Activated CD4-positive, alpha-beta T cell treated with anti-CD3 and anti-CD28 coated beads for 1 hour (primary cell): ENCODE measurements at regions not wholly inside any gene's neighbourhood (a gene's known extent, or its start where the extent isn't known, plus 50 kb on each side); places are given as distances from the start of the nearest gene placed in this dataset.

Experiments
- DNase-seq: peaks from one replicate; pipeline ENCODE4 v3.0.0-alpha.2; 2020

GRCh38 chr1:14468751-14469150, 129.7 kb upstream of the KAZN start:
- no peak for DNase-seq

GRCh38 chr1:14470802-14471201, 127.7 kb upstream of the KAZN start:
- DNase-seq: no peak

GRCh38 chr1:14474856-14475255, 123.6 kb upstream of the KAZN start:
- DNase-seq: no peak

GRCh38 chr1:14476170-14476955, 122.1 kb upstream of the KAZN start:
- no peak for DNase-seq

GRCh38 chr1:14478120-14478519, 120.4 kb upstream of the KAZN start:
- DNase-seq: no peak

GRCh38 chr1:14479865-14480264, 118.6 kb upstream of the KAZN start:
- no peak for DNase-seq

- DNase-seq: no peak
Measured at GRCh38 chr1:14482784-14483450, 115.6 kb upstream of the KAZN start.

- DNase-seq: no peak
Measured at GRCh38 chr1:14485285-14485684, 113.2 kb upstream of the KAZN start.

- no peak for DNase-seq
Measured at GRCh38 chr1:14486401-14487201, 111.9 kb upstream of the KAZN start.

- DNase-seq: no peak
Measured at GRCh38 chr1:14487671-14488070, 110.8 kb upstream of the KAZN start.

GRCh38 chr1:14494911-14495310, 103.6 kb upstream of the KAZN start:
- DNase-seq: no peak

- no peak for DNase-seq
Measured at GRCh38 chr1:14495381-14495780, 103.1 kb upstream of the KAZN start.

GRCh38 chr1:14495996-14496395, 102.5 kb upstream of the KAZN start:
- DNase-seq: no peak

GRCh38 chr1:14498839-14499238, 99.6 kb upstream of the KAZN start:
- no peak for DNase-seq

GRCh38 chr1:14499312-14500040, 99.0 kb upstream of the KAZN start:
- no peak for DNase-seq

GRCh38 chr1:14500041-14500440, 98.4 kb upstream of the KAZN start:
- DNase-seq: no peak

GRCh38 chr1:14500912-14501311, 97.6 kb upstream of the KAZN start:
- no peak for DNase-seq

GRCh38 chr1:14504517-14504916, 94.0 kb upstream of the KAZN start:
- no peak for DNase-seq

GRCh38 chr1:14506471-14507255, 91.8 kb upstream of the KAZN start:
- no peak for DNase-seq

- DNase-seq: no peak
Measured at GRCh38 chr1:14507262-14507661, 91.2 kb upstream of the KAZN start.

- no peak for DNase-seq
Measured at GRCh38 chr1:14508613-14509012, 89.9 kb upstream of the KAZN start.

GRCh38 chr1:14511166-14511680, 87.3 kb upstream of the KAZN start:
- DNase-seq: no peak
